ENCODE measurements at regions not wholly inside any gene's neighbourhood (a gene's known extent, or its start where the extent isn't known, plus 50 kb on each side); places are given as distances from the start of the nearest gene placed in this dataset.

GRCh38 chr5:73314395-73315257, 134.0 kb downstream of the FOXD1 start:
- Histone ChIP-seq H4K20me1 (replicated peaks; ENCODE audit: control insufficient read depth, extremely low read depth, insufficient read depth, low read length) (no peaks in the 10 kb centered on the region), H3K27ac (ENCODE audit: insufficient read depth, low read depth, low read length) (no peak overlapping the region), H3K27me3 (ENCODE audit: control insufficient read depth in 2 of 2, insufficient read depth in 2 of 2, low read length in 2 of 2) (peaks cover 73 to 93% of the 10 kb centered on the region in 2 experiments), H3K4me1 (ENCODE audit: control insufficient read depth, extremely low read depth, insufficient read depth, low read length) (no peaks in the 10 kb centered on the region), H3K9me1 (replicated peaks; ENCODE audit: control insufficient read depth, extremely low read depth, insufficient read depth, low read length) (no peaks in the 10 kb centered on the region), H3K79me2 (ENCODE audit: control insufficient read depth, insufficient read depth, low read length) (no peaks in the 10 kb centered on the region), H2AFZ (ENCODE audit: low read depth, low read length) (no peak overlapping the region), H3K9ac (replicated peaks; ENCODE audit: extremely low read depth, insufficient read depth, low read length) (no peak overlapping the region), H3K4me3 (replicated peaks in 1 of 3; ENCODE audit: insufficient read depth in 1 of 3, low read depth in 1 of 3, low read length in 3 of 3) (no peak overlapping the region), H3K4me2 (ENCODE audit: insufficient read depth, low read length) (no peak overlapping the region), H3K36me3 (ENCODE audit: control insufficient read depth in 2 of 2, extremely low read depth in 1 of 2, insufficient read depth in 2 of 2, low read length in 2 of 2) (no peaks in the 10 kb centered on the region), H3K9me3 (replicated peaks; ENCODE audit: control insufficient read depth, insufficient read depth, low read length) (no peaks in the 10 kb centered on the region)
- POLR2A ChIA-PET, result no interaction called here
- BruUV-seq (replicated peaks), result no TSS peak
- intact Hi-C loops (cut with micrococcal nuclease), result no loop called here
- dilution Hi-C loops (cut with MboI; ENCODE audit: extremely low pct_ligation_motif_present, low sequenced_read_pairs), result no loop called here
- CTCF ChIA-PET, result interaction anchor here (0.8 to 2.8 kb wide), 2 partner anchors 98 to 136 kb away, joined by 3 to 36 read pairs; no protein-coding TSS in a partner anchor
- DNase-seq (ENCODE audit: low read depth, low spot score) (no peak), FAIRE-seq (no peak)
- TF ChIP-seq CTCF (IDR thresholded peaks at IDR 0.05; ENCODE audit: extremely low read depth in 1 of 2, insufficient read depth in 1 of 2, low read depth in 1 of 2, low read length in 2 of 2) (no peak), FOS (IDR thresholded peaks at IDR 0.05; ENCODE audit: borderline replicate concordance, insufficient read depth, low read length) (no peak), EZH2 (IDR thresholded peaks at IDR 0.05; ENCODE audit: borderline replicate concordance, low read depth, low read length, severe bottlenecking) (no peak), MYC (IDR thresholded peaks at IDR 0.05; ENCODE audit: low read depth, low read length) (no peak), GATA2 (IDR thresholded peaks at IDR 0.05; ENCODE audit: insufficient read depth, insufficient read length, low read depth, low read length) (no peak), JUN (IDR thresholded peaks at IDR 0.05; ENCODE audit: borderline replicate concordance, insufficient read depth, insufficient read length, low read depth) (no peak), POLR2AphosphoS5 (IDR thresholded peaks at IDR 0.05; ENCODE audit: insufficient read depth, low read depth, low read length) (no peak), POLR2A (IDR thresholded peaks at IDR 0.05; ENCODE audit: low read depth, low read length) (no peak), MAX (IDR thresholded peaks at IDR 0.05; ENCODE audit: insufficient read depth, insufficient read length) (no peak)
